ENCODE measurements at regions not wholly inside any gene's neighbourhood (a gene's known extent, or its start where the extent isn't known, plus 50 kb on each side); places are given as distances from the start of the nearest gene placed in this dataset.

GRCh38 chr4:104616401-104616820 is 121.7 kb upstream of the CXXC4 start:
- TF ChIP-seq EZH2 (IDR thresholded peaks at IDR 0.05; ENCODE audit: borderline replicate concordance, low read depth, low read length, severe bottlenecking) (no peak), CTCF (IDR thresholded peaks at IDR 0.05; ENCODE audit: extremely low read depth in 1 of 2, insufficient read depth in 1 of 2, low read depth in 1 of 2, low read length in 2 of 2) (no peak), MYC (IDR thresholded peaks at IDR 0.05; ENCODE audit: low read depth, low read length) (no peak), POLR2A (IDR thresholded peaks at IDR 0.05; ENCODE audit: low read depth, low read length) (no peak), MAX (IDR thresholded peaks at IDR 0.05; ENCODE audit: insufficient read depth, insufficient read length) (no peak)

Data from endothelial cell of umbilical vein (primary cell).